ENCODE measurements at regions not wholly inside any gene's neighbourhood (a gene's known extent, or its start where the extent isn't known, plus 50 kb on each side); places are given as distances from the start of the nearest gene placed in this dataset.

DNA sequence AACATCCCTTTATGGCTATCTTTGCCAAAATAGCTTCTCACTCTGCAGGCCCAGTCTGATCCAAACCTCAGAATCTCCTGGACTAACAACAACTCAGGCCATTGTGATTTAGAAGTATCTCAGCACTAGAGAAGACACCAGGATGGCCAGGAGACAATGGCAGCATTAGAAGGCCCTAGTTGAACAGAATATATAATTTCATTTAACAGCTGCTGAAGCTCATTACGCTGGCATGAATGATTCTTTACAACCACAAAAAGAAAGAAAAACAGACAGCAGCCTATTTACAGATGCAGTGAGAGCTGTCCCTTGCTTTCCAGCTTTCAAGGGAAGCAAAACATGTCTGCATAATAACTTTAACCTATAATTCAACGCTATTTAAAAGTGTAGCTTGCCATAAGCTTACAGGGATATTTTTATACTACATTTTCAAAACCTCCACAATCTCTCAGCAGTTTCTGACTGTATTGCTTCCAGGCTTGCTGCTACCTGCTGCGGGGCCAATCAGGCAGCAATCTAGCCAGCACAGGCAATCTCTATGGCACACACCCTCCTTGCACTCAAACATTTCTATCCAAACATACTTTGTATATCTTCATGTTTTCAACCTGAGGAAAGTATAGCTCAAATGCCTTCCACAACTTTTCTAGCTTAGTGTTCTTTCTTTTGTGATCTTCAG lies 107.3 kb downstream of the OGFRL1 start:
- no peak for DNase-seq (ENCODE audit: low read depth in 2 of 2)

DNA sequence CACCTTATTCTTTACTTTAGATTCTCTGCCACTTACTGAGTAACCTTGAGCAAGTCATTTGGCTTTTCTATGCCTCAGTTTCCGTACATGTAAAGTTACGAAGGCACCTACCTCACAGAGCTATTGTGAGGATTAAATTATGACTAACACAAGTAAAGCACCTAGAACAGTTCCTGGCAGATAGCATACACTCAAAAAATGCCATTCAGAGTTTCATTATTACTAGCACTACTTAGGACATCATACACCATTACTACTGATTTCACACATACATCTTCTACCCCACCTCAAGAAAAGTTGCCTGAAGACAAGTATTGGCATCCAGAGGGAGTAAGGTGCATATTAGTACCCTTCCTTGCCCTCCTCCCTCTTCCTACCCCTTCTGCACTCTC lies 107.8 kb downstream of the OGFRL1 start:
- no peak for DNase-seq (ENCODE audit: low read depth in 2 of 2)

DNA sequence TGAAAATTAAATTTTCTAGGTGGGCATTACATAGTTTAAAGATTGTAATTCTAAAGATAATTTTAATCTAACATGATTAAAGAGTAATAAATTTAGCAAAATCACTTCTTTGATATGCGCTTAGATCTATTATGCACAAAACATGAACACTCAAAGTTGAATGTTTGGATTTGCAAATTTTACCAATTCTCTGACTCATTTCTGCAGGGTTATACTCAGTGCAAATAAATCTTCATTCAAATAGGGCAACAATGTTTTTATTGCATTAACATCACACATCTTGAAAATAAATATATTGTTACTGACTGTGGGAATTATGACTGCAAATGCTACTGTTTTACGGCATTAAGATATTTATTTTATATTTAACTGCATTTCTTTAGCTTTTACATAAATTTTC lies 110.7 kb downstream of the OGFRL1 start:
- no peak for DNase-seq (ENCODE audit: low read depth in 2 of 2)

DNA sequence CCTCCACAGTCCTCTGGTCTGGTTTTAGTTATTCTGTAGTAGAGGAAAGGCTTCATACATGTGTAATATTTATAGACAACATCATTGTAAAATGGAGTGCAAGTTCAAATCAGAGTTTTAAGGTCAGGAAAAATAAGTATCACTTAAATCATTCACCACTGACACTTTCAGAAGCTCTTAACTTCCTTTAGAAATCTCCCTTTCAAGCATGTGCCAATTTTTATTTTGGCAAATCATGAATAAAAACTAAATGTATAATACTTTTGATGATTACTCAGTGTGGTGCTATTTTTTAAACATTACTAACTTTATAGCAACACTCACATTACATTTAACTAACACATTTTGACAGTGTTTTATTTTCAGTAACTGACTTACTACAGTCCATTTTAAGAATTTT lies 112.2 kb downstream of the OGFRL1 start:
- no peak for DNase-seq (ENCODE audit: low read depth in 2 of 2)

DNA sequence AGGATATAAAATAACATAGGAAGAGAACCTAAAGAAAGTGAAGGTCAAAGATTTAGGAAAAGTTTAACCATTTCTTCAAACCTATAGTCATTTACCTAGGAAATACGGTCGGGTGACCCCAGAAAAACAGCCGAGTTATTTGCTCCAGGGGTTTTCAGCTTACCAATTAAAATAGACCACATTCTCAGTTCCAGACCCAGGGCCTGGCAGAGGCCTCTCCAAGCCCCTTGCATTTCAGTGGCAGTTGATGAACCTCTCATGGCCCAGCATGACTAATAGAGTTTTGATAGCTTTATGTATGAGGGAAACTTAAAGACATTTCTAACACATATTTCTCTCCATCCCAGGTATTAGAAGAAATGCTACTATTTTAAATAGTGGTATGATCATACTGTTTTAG lies 113.5 kb downstream of the OGFRL1 start:
- DNase-seq (ENCODE audit: low read depth in 2 of 2): no peak

DNA sequence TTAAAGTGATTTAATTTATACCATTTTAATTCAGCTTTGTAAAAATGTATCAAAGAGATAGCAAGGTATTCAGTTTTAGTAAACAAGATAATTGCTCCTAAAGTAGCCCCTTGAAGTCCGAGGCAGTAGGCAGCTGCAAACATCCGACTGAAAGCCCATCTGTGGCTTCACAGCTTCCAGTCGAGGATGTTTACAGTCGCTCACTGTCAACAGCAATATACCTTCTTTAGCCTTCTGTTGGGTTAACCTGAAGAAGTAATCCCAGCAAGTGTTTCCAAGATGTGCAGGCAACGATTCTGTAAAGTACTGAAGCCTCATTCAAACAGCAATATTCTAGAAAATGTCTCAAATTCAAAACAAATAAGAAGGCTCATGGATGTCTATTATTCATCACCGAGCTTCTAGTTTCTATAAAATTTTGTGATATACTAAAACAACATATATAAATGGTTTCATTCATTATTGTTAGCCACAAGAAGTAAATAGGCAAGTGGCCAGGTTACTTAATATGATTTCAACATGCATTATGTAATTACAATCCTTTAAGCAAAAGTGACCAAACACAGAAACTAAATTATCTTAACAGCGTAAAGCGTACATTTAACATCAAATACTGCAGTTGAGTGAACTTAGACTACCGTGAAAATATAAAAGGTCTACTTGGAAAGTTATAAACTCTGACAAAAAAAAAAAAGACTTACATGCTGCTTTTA lies 115.0 kb downstream of the OGFRL1 start:
- DNase-seq (ENCODE audit: low read depth in 2 of 2): no peak

DNA sequence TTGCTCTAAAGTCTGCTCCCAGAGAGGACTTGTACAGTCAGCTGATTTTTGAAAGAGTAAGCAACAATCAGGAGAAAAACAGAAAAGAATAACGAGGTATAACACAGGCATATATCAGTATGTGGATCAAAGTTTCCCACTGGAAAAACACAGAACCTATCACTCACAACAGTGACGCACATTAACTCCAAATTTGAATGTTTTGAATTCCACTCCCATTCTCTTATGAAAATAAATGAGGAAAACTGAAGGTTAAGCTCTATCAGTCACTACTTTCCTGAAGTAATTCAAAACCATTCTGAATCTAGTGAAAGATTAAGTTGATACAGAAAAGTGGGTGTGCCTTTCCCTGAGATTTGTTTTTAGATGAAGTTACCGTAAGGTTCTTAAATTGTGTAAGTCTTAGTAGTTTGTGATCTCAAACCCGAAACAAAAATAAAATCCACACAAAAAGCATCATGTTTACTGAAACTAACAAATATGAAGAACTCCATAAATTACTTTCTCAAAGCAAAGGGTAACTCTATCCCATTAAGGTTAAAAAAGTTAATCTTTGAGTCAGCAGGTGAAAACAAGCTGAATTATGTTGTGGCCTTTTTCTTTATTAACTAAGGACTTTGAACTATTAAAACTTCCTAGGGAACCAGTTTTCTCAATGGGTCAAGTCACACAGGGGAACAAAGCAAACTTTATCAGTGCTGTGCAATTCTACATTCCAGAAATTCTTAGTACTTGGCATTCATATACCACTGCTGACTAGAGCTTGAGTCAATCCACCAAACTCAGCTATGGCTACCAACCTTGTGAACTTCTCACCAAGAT lies 115.7 kb downstream of the OGFRL1 start:
- DNase-seq (ENCODE audit: low read depth in 2 of 2): no peak

DNA sequence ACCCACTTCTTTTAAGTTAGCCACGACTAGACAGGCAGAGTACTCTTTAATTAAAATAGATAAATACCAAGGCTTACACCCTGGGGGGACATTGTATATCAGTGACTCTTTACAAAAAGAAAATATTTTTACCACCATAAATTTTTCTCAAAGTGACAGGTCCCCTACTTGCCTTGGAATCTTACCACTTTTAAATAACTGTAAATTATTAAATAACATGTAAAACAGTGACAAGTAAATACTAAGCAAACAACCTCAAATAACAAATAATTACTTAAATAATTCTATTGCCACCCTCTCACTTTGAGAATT lies 116.3 kb downstream of the OGFRL1 start:
- no peak for DNase-seq (ENCODE audit: low read depth in 2 of 2)

DNA sequence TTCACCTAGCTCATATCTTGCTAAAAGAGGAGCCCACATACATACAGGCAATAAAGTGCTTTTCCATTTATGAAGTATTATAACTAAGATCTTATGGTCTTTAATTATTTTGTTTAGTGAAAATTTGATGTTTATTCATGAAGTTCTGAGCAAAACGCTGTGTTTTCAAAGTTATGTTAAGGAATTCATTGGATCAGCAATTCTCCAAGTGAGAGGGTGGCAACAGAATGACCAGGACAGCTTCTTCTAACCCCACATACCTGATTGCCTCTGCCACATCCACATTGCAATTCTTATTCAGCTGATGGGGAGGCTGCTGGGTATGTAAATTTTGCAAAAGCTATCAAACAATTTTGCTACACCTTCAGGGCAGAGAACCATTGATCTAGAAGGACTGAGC lies 116.8 kb downstream of the OGFRL1 start:
- no peak for DNase-seq (ENCODE audit: low read depth in 2 of 2)

DNA sequence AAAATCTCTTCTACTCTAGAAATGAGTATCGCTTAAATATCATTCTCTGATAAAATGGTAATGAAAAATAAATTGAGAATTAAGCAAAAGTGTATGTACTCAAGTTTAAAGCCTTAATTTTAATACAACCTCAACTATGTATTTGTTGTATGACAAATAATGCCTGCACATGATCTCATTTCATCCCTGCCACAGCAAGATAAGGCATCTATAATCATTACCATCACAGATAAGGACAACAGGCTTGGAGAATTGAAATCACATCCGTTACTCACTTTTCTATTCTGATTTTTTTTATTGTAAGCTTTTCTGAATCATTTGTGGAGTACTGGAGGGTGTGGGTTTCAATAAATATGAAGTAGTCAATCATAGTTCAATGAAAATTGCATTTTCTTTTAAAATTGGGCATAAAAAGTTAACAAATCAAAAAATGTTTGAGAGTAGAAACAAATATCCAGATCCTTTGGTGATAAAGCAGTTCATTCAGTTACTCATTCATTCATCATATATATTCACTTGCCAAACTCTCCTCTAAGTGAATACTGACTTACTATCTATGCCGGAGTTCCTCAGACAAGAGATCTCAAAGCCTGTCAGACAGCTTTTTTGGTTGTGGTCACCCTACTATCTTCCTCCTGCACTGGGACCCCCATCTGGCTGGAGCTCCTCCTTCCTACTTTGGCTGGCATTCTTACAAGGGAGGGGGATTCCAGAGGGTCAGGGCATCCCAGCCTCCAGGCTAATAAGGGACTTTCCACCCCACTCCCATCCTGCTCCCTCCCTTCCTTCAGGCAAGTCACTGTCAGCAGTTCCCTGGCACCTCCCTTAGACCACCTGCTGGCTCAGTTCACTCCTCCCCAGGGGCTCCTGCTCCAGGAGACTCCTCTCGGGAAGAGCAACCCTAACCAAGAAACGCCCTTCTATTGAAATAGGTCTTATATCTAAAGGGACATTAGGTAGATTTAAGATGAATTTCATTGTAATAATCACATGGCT lies 118.6 kb downstream of the OGFRL1 start:
- no peak for DNase-seq (ENCODE audit: low read depth in 2 of 2)

DNA sequence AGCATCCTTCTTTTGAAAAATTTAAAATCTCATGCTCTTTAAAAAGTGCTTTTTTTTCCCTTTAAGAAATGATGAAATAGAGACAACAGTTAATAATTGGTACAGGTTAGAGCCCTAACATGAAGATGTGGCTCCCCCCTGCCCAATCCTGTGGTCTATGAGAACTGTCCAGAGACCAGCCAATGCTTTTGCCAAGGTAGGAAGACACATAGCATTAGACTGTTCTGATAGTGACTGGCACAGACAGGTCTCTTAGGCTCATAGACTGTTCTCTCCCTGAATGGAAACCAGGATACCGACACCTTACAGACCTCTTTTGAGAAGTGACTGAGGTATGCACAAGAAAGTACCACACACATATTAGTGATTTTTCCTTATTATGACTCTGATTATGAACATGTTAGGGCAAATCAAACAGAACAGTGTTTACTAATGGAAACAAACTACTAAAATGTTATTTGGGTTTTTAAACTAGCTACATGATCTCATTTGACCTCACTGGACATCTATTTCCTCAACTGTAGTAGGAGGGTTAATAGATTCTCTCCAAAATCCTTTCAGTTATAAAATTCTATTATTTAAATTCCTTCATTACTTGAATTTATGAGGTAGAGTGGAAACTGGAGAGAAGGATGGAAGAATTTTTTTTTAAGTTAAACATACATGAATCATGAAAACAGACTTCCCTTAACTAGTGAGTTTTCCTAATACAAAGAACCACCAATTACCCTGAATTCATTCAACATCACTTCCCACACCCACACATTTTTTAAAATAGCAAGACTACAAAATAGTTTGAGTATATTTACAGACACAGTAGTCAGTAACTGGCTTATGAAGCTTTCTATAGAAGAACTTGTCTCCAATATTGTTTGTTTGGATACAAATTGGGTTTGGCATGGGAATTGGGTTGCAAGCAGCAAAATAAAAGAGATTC lies 120.4 kb downstream of the OGFRL1 start:
- no peak for DNase-seq (ENCODE audit: low read depth in 2 of 2)

DNA sequence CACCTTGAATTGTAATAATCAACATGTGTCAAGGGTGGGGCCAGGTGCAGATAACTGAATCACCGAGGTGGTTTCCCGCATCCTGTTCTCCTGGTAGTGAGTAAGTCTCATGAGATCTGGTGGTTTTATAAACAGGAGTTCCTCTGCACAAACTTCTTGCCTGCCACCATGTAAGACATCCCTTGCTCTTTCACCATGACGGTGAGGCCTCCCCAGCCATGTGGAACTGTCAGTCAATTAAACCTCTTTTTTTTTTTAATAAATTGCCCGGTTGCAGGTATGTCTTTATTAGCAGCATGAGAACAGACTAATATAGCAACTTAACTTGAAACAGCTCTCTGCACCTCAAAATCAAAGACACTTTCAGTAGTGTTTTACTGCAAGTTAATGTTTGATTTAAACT lies 121.6 kb downstream of the OGFRL1 start:
- DNase-seq (ENCODE audit: low read depth in 2 of 2): no peak

DNA sequence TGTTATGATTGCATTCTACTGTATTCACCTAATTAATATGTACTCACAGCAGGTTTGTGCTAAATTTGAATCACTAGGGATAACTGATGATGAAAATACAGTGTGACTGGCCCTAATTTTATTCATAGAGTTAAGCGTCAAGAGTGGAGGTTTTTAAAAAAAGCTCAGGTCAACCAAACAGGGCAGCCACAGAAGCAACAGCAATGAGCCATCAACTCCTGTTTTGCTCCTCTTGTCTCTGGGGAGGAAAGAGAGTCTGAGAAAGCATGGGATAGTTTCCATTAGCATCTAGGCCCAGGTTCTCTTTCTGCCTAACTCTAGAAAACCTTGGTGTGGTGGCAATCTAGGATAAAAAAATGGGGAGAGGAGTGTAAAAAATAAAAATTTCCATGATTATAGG lies 122.1 kb downstream of the OGFRL1 start:
- no peak for DNase-seq (ENCODE audit: low read depth in 2 of 2)

DNA sequence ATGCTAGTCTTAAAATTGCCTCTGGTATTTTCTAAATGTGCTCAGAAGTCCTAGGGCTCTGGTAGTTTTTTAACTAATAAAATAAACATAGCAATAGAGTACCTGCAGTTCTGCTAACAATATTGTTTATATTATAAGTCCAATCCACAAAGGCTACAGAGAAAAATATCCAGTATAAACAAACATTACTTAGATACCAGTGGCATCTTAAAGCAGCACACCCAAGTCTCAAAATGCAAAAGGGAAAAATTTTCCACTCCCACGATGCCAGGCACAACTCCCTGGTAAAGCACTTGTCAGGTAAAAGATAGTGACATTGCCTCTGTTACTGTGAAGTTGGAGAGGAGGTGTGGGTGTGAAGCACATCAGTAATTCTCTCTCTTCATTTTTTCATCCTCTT lies 123.3 kb downstream of the OGFRL1 start:
- DNase-seq (ENCODE audit: low read depth in 2 of 2): no peak

DNA sequence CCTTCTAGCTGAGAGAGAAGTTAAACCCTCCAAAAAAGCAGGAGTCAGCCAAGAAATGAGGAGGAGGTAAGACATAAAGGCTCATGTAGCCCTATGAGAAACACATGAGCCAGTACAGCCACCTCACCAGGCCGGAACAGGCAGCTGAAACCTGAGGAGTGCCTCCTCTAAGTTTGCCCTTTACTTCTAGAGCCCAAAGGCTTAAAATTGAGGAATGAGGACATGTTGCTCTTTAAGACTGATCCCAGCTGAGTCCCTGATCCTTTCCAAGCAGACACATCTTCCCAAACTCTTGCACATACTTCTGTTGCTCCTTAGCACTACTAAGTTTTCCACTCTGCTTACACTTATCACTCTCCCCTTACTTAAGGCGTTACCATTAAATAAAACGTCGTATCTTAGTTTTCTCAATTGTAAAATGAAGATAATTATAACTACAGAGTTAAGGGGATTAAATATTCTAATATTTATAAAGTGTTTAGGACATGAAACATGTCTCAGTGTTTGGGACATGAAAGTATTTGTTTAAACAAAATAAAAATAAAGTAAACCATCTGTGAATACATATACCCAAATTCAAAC lies 124.0 kb downstream of the OGFRL1 start:
- no peak for DNase-seq (ENCODE audit: low read depth in 2 of 2)

DNA sequence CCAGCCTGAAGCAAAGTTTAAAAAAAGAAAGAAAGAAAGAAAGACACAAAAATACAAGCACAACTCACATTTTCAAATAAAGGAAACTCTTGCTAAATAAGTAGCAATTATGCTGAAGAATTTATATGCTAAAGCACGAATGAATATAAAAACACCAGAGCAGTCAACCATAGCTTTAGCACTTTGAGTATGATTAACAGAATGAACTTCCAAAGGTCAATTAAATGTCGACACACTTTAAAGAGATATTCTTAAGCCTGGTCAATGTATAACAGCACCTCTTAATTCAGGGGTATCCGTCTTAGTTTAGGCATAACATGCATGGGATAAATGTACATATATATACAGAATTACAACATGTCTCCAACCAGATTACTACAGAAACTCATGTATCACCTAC lies 125.9 kb downstream of the OGFRL1 start:
- no peak for DNase-seq (ENCODE audit: low read depth in 2 of 2)

DNA sequence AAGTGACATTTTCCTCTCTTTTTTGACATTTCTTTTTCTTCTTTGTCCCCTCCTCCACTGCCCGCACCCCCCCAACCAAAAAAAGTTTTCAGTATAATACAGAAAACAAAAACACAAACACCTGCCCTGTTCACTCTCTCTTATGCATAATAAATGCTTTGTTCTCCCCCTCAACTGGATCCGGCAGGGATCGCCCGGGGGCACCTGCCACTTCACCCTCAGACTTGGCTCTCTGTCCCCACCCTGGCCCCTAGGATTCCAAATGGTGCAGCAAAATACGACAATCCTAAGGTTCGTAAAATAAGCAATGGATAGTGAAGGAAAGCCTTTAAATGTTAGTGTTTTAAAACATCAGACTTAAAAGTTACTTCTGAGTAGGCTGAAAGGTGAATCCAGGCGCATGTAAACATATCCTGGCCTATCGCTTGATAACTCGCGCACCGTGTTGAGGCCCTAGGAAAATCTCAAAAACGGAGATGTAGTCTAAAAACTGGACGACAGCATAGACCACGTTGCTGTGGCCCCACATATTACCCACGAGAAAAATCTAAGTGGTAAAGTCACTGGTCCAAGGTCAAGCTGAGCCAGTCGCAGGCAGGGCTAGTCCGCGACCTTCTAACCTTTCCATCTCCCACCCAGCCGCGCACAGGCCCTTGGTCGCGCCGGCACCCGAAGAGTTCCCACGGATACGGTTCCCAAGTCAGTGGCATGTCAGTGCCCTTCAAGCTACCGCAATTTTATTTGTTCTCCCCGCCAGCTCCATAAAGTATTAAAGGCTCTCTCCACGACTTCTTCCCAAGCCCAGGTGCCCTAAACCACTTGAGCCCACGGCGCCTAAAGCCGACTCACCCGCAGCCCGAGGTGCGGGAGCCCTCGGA lies 130.8 kb downstream of the OGFRL1 start:
- DNase-seq (ENCODE audit: low read depth in 2 of 2): no peak

DNA sequence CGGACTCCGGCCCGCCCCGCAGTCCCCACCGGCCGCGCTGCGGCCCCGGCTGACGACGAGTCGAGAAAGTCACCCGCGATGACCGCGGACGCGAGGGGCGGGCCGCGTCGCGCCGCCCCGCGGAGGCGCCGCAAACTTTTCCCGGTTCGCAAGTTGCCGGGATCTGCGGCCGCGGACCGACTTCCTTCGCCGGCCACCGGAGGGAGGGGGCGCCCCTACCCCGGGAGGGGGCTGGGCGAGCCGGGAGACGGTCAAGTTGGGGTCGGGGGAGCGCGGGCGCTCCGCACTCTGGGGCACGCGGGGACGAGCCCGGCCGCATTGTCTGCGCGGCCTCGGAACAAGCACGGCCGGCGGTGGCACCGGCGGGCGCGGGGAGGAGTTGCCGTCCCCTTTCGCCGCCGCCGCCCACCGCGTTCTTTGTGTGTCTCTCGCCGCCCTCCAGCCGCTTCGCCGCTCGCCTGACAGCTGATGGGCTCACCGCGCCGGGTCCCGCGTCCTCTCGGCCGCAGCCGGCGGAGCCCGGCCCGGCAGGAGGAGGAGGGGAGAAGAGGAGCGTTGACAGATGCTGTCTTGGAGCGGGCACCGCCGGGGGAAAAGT lies 131.6 kb downstream of the OGFRL1 start:
- DNase-seq (ENCODE audit: low read depth in 2 of 2): no peak

All from activated CD4-positive, alpha-beta T cell treated with anti-CD3 and anti-CD28 coated beads for 24 hours (primary cell).